OCI-M2 (cell line): ENCODE measurements at regions not wholly inside any gene's neighbourhood (a gene's known extent, or its start where the extent isn't known, plus 50 kb on each side); places are given as distances from the start of the nearest gene placed in this dataset.
A peak's percentile ranks its signal among the peaks of the same experiment; 100 is the strongest.
"Not testable (repeated sequence)": the region's sequence is repeated elsewhere in the genome, so short reads cannot be mapped to it uniquely, and the experiment has no call there.

Experiments used
- DNase-seq: peaks from one replicate; lab custom pipeline; 2025; ENCODE audit not compliant: unreplicated experiment; lab: John Stamatoyannopoulos, UW

- DNase-seq = no peak
Observed at GRCh38 chr4:138455097-138455496, 212.9 kb upstream of the SLC7A11 start.

- no peak for DNase-seq
Observed at GRCh38 chr4:138452826-138453225, 210.7 kb upstream of the SLC7A11 start.

- DNase-seq = no peak
Observed at GRCh38 chr4:138451276-138451663, 209.1 kb upstream of the SLC7A11 start.

- DNase-seq = no peak
Observed at GRCh38 chr4:138450546-138451275, 208.6 kb upstream of the SLC7A11 start.

- DNase-seq = no peak
Observed at GRCh38 chr4:138449938-138450337, 207.8 kb upstream of the SLC7A11 start.

GRCh38 chr4:138448169-138448568 is 206.0 kb upstream of the SLC7A11 start:
- no peak for DNase-seq

- no peak for DNase-seq
Observed at GRCh38 chr4:138446456-138446855, 204.3 kb upstream of the SLC7A11 start.

- DNase-seq = no peak
Observed at GRCh38 chr4:138445098-138445497, 202.9 kb upstream of the SLC7A11 start.

- DNase-seq = no peak
Observed at GRCh38 chr4:138444260-138444659, 202.1 kb upstream of the SLC7A11 start.

- no peak for DNase-seq
Observed at GRCh38 chr4:138439143-138439581, 197.0 kb upstream of the SLC7A11 start.

GRCh38 chr4:138438608-138439007 is 196.5 kb upstream of the SLC7A11 start:
- DNase-seq = peak; percentile 31

GRCh38 chr4:138437263-138437851 is 195.2 kb upstream of the SLC7A11 start:
- DNase-seq = no peak

GRCh38 chr4:138435733-138436132 is 193.6 kb upstream of the SLC7A11 start:
- DNase-seq = not testable (repeated sequence)

- not testable (repeated sequence) for DNase-seq
Observed at GRCh38 chr4:138435046-138435445, 192.9 kb upstream of the SLC7A11 start.

- DNase-seq = no peak
Observed at GRCh38 chr4:138428611-138429010, 186.5 kb upstream of the SLC7A11 start.

GRCh38 chr4:138426786-138427185 is 184.6 kb upstream of the SLC7A11 start:
- DNase-seq = no peak

- no peak for DNase-seq
Observed at GRCh38 chr4:138420471-138420870, 178.3 kb upstream of the SLC7A11 start.

- DNase-seq = no peak
Observed at GRCh38 chr4:138414202-138414601, 172.1 kb upstream of the SLC7A11 start.

GRCh38 chr4:138413273-138413672 is 171.1 kb upstream of the SLC7A11 start:
- DNase-seq = no peak

- DNase-seq = no peak
Observed at GRCh38 chr4:138412847-138413246, 170.7 kb upstream of the SLC7A11 start.

GRCh38 chr4:138410266-138410665 is 168.1 kb upstream of the SLC7A11 start:
- no peak for DNase-seq

GRCh38 chr4:138409670-138410069 is 167.5 kb upstream of the SLC7A11 start:
- DNase-seq = no peak

GRCh38 chr4:138408758-138409157 is 166.6 kb upstream of the SLC7A11 start:
- DNase-seq = no peak
